Large intestine (tissue), 3 donors: ENCODE measurements at regions not wholly inside any gene's neighbourhood (a gene's known extent, or its start where the extent isn't known, plus 50 kb on each side); places are given as distances from the start of the nearest gene placed in this dataset.

Source experiments
- DNase-seq, 2 donors: peaks; one replicate each; pipeline versions ENCODE4 v3.0.0 to v3.0.0-alpha.2; 2013
- H3K27ac ChIP-seq: one replicate; pipeline ENCODE4 v1.5.1; 2013; ENCODE audit warnings: low read length
- H3K27me3 ChIP-seq: 2 replicates; pipeline ENCODE4 v1.6.1; 2013; ENCODE audit warnings: low read length; ENCODE audit not compliant: control insufficient read depth, insufficient read depth
- H3K36me3 ChIP-seq: 2 replicates; pipeline ENCODE4 v1.6.1; 2013; ENCODE audit warnings: low read length; ENCODE audit not compliant: control insufficient read depth, insufficient read depth
- H3K4me1 ChIP-seq: one replicate; pipeline ENCODE4 v1.6.1; 2013; ENCODE audit warnings: low read length; ENCODE audit not compliant: control insufficient read depth, insufficient read depth
- H3K4me3 ChIP-seq: one replicate; pipeline ENCODE4 v1.5.1; 2013; ENCODE audit warnings: low read length
- H3K9me3 ChIP-seq: one replicate; pipeline ENCODE4 v1.6.1; 2013; ENCODE audit warnings: mild to moderate bottlenecking, low read depth, low read length, moderate library complexity; ENCODE audit not compliant: control insufficient read depth
- WGBS: methylation state at CpG from one replicate; pipeline ENCODE4 v1.1.5; 2013; ENCODE audit warnings: low lambda C conversion rate; ENCODE audit not compliant: insufficient coverage; 5-methylcytosine and 5-hydroxymethylcytosine counted together

DNA sequence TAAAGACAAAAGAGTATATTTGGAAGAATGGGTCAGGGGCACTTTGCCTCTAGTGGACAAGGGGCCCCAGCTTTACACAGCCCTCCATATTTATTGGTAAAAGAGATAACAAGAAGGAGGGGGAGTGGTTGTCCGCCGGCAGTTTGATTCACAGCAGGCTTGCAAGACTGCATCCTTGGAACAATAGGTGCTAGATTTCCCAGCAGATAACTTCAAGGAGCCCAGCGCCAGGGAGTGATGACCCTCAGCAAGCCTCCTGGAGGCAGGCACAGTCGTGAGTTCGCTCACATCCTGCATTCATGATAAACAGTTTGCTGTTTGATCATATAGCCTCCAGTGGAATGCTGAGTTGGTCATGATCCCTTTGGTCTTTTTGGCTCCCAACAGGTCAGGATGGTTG, 67.8 kb upstream of the INCENP start:
- Histone ChIP-seq H3K27ac (no peak overlapping the region), H3K9me3 (no peaks in the 10 kb centered on the region), H3K4me3 (no peak overlapping the region), H3K36me3 (no peaks in the 10 kb centered on the region), H3K27me3 (no peaks in the 10 kb centered on the region), H3K4me1 (peaks cover 2% of the 10 kb centered on the region)
- no peak for DNase-seq
- WGBS: no CpG with 5 or more reads among the region's 5 CpGs

DNA sequence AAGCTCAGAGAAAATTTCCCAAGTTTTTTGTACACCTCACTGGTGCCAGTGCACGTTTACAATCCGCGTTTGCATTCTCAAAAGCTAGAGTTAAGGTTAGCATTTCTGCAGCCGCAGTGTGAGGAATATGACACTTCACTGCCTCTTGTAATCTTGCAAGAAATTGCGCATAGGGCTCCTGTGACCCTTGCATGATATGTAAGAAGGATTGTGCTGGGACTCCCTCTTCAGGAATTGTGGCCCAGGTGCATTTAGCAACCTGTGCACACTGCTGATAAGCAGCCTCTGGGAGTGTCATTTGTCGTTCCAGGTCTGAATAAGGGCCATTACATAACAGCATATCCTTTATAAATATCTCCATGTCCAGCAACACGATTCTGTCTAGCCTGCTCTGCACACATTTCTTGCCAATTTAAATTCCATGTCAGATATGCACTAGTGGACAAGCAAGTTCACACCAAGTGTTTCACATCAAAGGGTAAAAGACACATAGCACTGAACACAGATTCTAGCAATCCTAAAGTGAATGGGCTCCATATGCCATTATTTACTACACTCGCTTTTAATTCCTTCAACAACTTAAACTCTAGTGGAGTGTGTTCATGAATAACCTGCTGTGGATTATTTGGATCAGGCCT, 69.2 kb upstream of the INCENP start:
- peaks cover 5% of the 10 kb centered on the region for H3K4me1 ChIP-seq
- no peaks in the 10 kb centered on the region for H3K27me3 ChIP-seq
- H3K4me3 ChIP-seq: no peak overlapping the region
- no peak overlapping the region for H3K27ac ChIP-seq
- no peaks in the 10 kb centered on the region for H3K36me3 ChIP-seq
- no CpG with 5 or more reads among the region's 8 CpGs for WGBS
- H3K9me3 ChIP-seq: peaks cover 4% of the 10 kb centered on the region
- DNase-seq: peak; percentile 24 to 55

GRCh38 chr11:62054081-62054480, 69.7 kb upstream of the INCENP start:
- DNase-seq: no peak
- Histone ChIP-seq H3K27ac (no peak overlapping the region), H3K4me3 (no peak overlapping the region), H3K4me1 (peaks cover 7% of the 10 kb centered on the region), H3K36me3 (no peaks in the 10 kb centered on the region), H3K27me3 (no peaks in the 10 kb centered on the region), H3K9me3 (peaks cover 4% of the 10 kb centered on the region)
- WGBS: no CpG with 5 or more reads among the region's 5 CpGs

DNA sequence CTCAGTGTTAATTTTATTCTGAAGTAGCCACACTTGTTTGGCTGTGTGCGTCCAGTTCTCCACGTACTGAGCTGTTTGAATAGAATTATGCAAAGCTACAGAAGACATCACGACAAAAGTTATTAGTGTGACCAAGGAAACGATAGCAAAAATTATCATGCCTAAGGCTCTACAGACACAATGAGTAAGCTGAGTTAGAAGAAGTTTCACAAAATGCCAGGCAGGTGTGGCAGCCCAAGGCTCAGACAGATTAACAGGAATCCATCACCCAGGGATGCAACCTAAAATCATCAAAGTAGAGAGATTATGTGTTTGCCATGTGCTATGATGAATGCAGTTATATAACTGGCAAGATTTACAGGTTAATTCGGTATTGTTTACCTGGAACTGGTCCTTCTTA, 73.1 kb upstream of the INCENP start:
- H3K27ac ChIP-seq: no peak overlapping the region
- no peak for DNase-seq
- no peaks in the 10 kb centered on the region for H3K27me3 ChIP-seq
- 100% methylated on average over 3 of the region's 5 CpGs for WGBS
- H3K36me3 ChIP-seq: no peaks in the 10 kb centered on the region
- H3K9me3 ChIP-seq: peaks cover 4% of the 10 kb centered on the region
- H3K4me1 ChIP-seq: peaks cover 36% of the 10 kb centered on the region
- no peak overlapping the region for H3K4me3 ChIP-seq

DNA sequence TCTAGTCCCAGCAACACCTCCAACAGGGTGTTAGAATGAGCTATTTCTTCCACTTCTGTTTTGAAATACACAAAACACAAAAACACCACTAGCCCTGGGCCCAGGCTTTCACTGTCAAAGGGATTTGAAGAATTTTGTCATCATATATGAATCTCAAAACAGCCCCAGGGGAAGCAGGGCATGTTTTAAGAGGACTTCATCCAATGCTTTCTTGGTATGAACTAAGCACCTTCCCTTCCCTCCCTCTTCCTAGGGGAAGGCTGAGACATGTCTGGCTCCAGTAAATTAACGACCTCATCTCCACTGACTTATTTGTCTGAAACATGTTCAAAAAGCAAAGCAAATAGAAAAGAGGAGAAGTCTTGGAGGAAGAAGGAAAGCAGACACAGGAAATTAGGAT, 75.7 kb upstream of the INCENP start:
- H3K36me3 ChIP-seq: no peaks in the 10 kb centered on the region
- H3K27ac ChIP-seq: peak overlapping the region; percentile 95
- no peak overlapping the region for H3K4me3 ChIP-seq
- 17% methylated on average over 1 of the region's 1 CpG for WGBS
- no peaks in the 10 kb centered on the region for H3K27me3 ChIP-seq
- peaks cover 62% of the 10 kb centered on the region for H3K4me1 ChIP-seq
- no peak for DNase-seq
- H3K9me3 ChIP-seq: peaks cover 4% of the 10 kb centered on the region

GRCh38 chr11:62046568-62047100, 77.2 kb upstream of the INCENP start:
- no peaks in the 10 kb centered on the region for H3K27me3 ChIP-seq
- no peaks in the 10 kb centered on the region for H3K36me3 ChIP-seq
- DNase-seq: peak; percentile 12 to 64
- H3K27ac ChIP-seq: peak overlapping the region; percentile 95
- no peak overlapping the region for H3K4me3 ChIP-seq
- WGBS: no CpG with 5 or more reads among the region's 8 CpGs
- peaks cover 67% of the 10 kb centered on the region for H3K4me1 ChIP-seq
- H3K9me3 ChIP-seq: peaks cover 4% of the 10 kb centered on the region

DNA sequence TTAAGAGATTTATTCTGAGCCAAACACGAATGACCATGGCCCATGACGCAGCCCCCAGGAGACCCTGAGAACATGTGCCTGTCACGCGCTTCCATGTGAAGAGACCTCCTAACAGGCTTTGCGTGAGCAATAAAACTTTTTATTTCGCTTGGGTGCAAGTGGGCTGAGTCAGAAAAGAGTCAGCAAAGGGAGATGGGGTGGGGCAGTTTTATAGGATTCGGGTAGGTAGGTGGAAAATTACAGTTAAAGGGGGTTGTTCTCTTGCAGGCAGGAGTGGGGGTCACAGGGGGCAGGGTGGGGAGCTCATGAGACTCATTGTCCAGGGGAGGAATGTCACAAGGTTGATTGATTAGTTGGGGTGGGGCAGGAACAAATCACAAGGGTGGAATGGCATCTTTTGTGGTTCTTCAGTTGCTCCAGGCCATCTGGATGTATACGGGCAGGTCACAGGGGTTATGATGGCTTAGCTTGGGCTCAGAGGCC, 77.2 kb upstream of the FTH1 start:
- DNase-seq: peak; percentile 31 to 43
- peaks cover 73% of the 10 kb centered on the region for H3K4me1 ChIP-seq
- no peaks in the 10 kb centered on the region for H3K27me3 ChIP-seq
- WGBS: no CpG with 5 or more reads among the region's 8 CpGs
- no peak overlapping the region for H3K4me3 ChIP-seq
- peaks cover under 1% of the 10 kb centered on the region for H3K9me3 ChIP-seq
- peak overlapping the region; percentile 95 for H3K27ac ChIP-seq
- H3K36me3 ChIP-seq: no peaks in the 10 kb centered on the region

- Histone ChIP-seq H3K27ac (no peak overlapping the region), H3K9me3 (peaks cover 7% of the 10 kb centered on the region), H3K4me3 (no peak overlapping the region), H3K36me3 (no peaks in the 10 kb centered on the region), H3K27me3 (no peaks in the 10 kb centered on the region), H3K4me1 (no peaks in the 10 kb centered on the region)
- no peak for DNase-seq
These were observed 67.9 kb upstream of the FTH1 start for GRCh38 chr11:62035293-62035692.

GRCh38 chr11:62034036-62034338, 66.6 kb upstream of the FTH1 start:
- Histone ChIP-seq H3K36me3 (no peaks in the 10 kb centered on the region), H3K4me1 (no peaks in the 10 kb centered on the region), H3K4me3 (no peak overlapping the region), H3K27ac (no peak overlapping the region), H3K27me3 (no peaks in the 10 kb centered on the region), H3K9me3 (peaks cover 7% of the 10 kb centered on the region)
- WGBS: no CpG with 5 or more reads among the region's 1 CpG
- no peak for DNase-seq

- no peak overlapping the region for H3K4me3 ChIP-seq
- no peaks in the 10 kb centered on the region for H3K36me3 ChIP-seq
- WGBS: 100% methylated on average over 2 of the region's 12 CpGs
- H3K4me1 ChIP-seq: no peaks in the 10 kb centered on the region
- peaks cover 7% of the 10 kb centered on the region for H3K9me3 ChIP-seq
- no peaks in the 10 kb centered on the region for H3K27me3 ChIP-seq
- no peak for DNase-seq
- no peak overlapping the region for H3K27ac ChIP-seq
These were observed 66.0 kb upstream of the FTH1 start for GRCh38 chr11:62033191-62034035.
